Skeletal muscle satellite cell (primary cell): ENCODE measurements at regions not wholly inside any gene's neighbourhood (a gene's known extent, or its start where the extent isn't known, plus 50 kb on each side); places are given as distances from the start of the nearest gene placed in this dataset.
A peak's percentile ranks its signal among the peaks of the same experiment; 100 is the strongest.

ENCODE experiments used
- H3K27me3 ChIP-seq: 2 replicates; pipeline ENCODE4 v1.7.0; 2013; ENCODE audit warnings: low read length; ENCODE audit not compliant: control insufficient read depth, insufficient read depth
- H3K36me3 ChIP-seq: 2 replicates; pipeline ENCODE4 v1.7.0; 2013; ENCODE audit warnings: mild to moderate bottlenecking, control low read depth, low read length; ENCODE audit not compliant: insufficient read depth
- H3K4me1 ChIP-seq: 2 replicates; pipeline ENCODE4 v1.7.0; 2013; ENCODE audit warnings: low read length; ENCODE audit not compliant: control insufficient read depth, insufficient read depth
- H3K4me2 ChIP-seq: 2 replicates; pipeline ENCODE4 v1.7.0; 2013; ENCODE audit warnings: mild to moderate bottlenecking, low read length
- H3K4me3 ChIP-seq: 2 replicates; pipeline ENCODE4 v1.7.0; 2013; ENCODE audit warnings: low read length
- H3K9ac ChIP-seq: 2 replicates; pipeline ENCODE4 v1.7.0; 2013; ENCODE audit warnings: mild to moderate bottlenecking, low read depth, low read length, moderate library complexity
- H3K9me3 ChIP-seq: replicated peaks from 2 replicates; pipeline ENCODE4 v1.7.0; 2013; ENCODE audit warnings: mild to moderate bottlenecking, control low read depth, low read length

- Histone ChIP-seq H3K4me1 (no peaks in the 10 kb centered on the region), H3K4me2 (no peak overlapping the region), H3K27me3 (no peaks in the 10 kb centered on the region), H3K36me3 (no peaks in the 10 kb centered on the region), H3K9ac (no peak overlapping the region), H3K4me3 (no peak overlapping the region), H3K9me3 (no peaks in the 10 kb centered on the region)
These were observed 541.7 kb upstream of the SORCS1 start for GRCh38 chr10:107706096-107706725.

DNA sequence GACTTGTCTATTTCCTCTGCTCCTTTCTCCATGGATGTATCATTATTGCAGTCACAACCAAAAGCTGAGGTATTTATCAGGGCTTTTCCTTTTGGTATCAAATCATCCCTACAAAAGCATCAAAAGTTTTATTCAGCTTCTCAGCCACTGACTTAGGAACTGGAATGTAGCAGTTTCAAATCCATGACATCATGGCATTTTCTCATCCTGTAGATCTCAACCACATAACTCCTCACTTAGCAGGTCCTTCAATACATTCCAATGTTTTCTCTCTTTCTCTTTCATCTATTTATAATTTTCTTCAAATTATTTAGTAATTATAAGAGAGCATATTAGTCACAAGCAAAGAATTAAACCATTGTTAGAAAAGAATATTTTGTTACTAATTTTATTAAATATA, 537.4 kb upstream of the SORCS1 start:
- Histone ChIP-seq H3K9me3 (no peaks in the 10 kb centered on the region), H3K4me2 (no peak overlapping the region), H3K4me3 (no peak overlapping the region), H3K36me3 (no peaks in the 10 kb centered on the region), H3K9ac (no peak overlapping the region), H3K4me1 (no peaks in the 10 kb centered on the region), H3K27me3 (no peaks in the 10 kb centered on the region)

DNA sequence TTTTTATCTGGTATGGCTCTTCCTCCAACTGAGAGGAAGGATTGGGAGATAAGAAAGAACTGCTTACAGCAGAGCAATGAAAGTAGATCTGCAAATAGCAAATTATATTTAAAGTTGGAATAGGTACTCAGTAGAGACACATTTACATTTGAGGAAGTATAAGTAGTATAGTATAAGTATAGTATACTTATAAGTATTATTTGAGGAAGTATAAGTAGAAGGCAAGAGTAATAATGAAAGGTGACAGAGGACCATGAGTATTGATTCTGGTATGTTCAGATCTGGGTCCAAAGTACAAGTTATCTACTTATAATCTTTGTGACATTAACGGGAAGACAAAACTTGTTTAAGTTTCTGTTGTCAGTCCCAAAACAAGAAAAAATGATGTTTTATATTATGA, 527.6 kb upstream of the SORCS1 start:
- Histone ChIP-seq H3K9me3 (no peaks in the 10 kb centered on the region), H3K36me3 (no peaks in the 10 kb centered on the region), H3K4me2 (no peak overlapping the region), H3K9ac (no peak overlapping the region), H3K4me1 (no peaks in the 10 kb centered on the region), H3K27me3 (no peaks in the 10 kb centered on the region), H3K4me3 (no peak overlapping the region)

GRCh38 chr10:107689323-107689722, 524.8 kb upstream of the SORCS1 start:
- H3K36me3 ChIP-seq, result no peaks in the 10 kb centered on the region
- no peak overlapping the region for H3K4me2 ChIP-seq
- H3K4me1 ChIP-seq, result no peaks in the 10 kb centered on the region
- H3K4me3 ChIP-seq, result no peak overlapping the region
- no peaks in the 10 kb centered on the region for H3K9me3 ChIP-seq
- no peak overlapping the region for H3K9ac ChIP-seq
- no peaks in the 10 kb centered on the region for H3K27me3 ChIP-seq

- no peaks in the 10 kb centered on the region for H3K27me3 ChIP-seq
- no peak overlapping the region for H3K4me3 ChIP-seq
- H3K36me3 ChIP-seq, result no peaks in the 10 kb centered on the region
- H3K9me3 ChIP-seq, result no peaks in the 10 kb centered on the region
- H3K4me2 ChIP-seq, result no peak overlapping the region
- no peak overlapping the region for H3K9ac ChIP-seq
- H3K4me1 ChIP-seq, result no peaks in the 10 kb centered on the region
These were observed 523.2 kb upstream of the SORCS1 start for GRCh38 chr10:107687701-107688100.

DNA sequence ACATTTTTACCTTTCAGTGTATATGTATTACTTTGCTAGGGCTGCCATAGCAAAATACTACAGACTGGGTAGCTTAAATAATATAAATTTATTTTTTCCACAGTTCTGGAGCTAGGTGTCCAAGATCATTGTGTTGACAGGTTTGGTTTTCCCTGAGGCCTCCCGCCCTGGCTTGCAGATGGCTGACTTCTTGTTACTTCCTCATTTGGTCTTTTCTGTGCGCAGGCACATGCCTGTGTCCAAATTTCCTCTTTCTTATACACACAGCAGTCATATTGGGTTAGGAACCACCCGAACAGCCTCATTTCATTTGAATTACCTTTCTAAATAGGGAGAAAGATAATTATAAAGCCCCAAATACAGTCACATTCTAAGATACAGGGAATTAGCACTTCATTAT, 521.6 kb upstream of the SORCS1 start:
- H3K27me3 ChIP-seq, result no peaks in the 10 kb centered on the region
- no peak overlapping the region for H3K9ac ChIP-seq
- no peak overlapping the region for H3K4me2 ChIP-seq
- no peaks in the 10 kb centered on the region for H3K9me3 ChIP-seq
- no peak overlapping the region for H3K4me3 ChIP-seq
- H3K36me3 ChIP-seq, result no peaks in the 10 kb centered on the region
- no peaks in the 10 kb centered on the region for H3K4me1 ChIP-seq

DNA sequence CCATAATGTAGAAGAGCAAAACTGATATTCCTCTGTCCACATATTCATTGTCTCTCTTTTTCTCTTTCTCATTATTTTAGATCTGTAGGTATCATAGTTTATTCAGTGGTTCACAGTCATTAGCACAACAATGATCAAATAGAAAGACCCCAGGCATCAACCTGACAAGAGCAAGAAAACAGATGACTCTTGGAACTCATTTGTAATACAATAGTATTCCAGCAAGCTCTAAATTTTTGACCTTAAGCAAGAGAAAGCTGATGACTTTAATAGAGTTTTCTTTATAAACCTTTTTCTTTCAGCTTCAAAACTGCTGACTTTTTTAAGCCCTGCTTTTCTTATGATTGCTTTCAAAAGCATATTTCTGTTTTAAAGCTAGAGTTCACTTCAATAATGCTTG, 507.5 kb upstream of the SORCS1 start:
- Histone ChIP-seq H3K4me2 (no peak overlapping the region), H3K36me3 (no peaks in the 10 kb centered on the region)

GRCh38 chr10:107666214-107666613, 501.7 kb upstream of the SORCS1 start:
- no peak overlapping the region for H3K4me2 ChIP-seq
- H3K9ac ChIP-seq, result no peak overlapping the region
- H3K9me3 ChIP-seq, result no peaks in the 10 kb centered on the region
- no peaks in the 10 kb centered on the region for H3K36me3 ChIP-seq
- no peaks in the 10 kb centered on the region for H3K4me1 ChIP-seq
- H3K27me3 ChIP-seq, result no peaks in the 10 kb centered on the region
- H3K4me3 ChIP-seq, result no peak overlapping the region

More for the DNA sequence above, 507.5 kb upstream of the SORCS1 start:
- Histone ChIP-seq H3K4me3 (no peak overlapping the region), H3K9ac (no peak overlapping the region), H3K27me3 (no peaks in the 10 kb centered on the region), H3K9me3 (no peaks in the 10 kb centered on the region), H3K4me1 (no peaks in the 10 kb centered on the region)

DNA sequence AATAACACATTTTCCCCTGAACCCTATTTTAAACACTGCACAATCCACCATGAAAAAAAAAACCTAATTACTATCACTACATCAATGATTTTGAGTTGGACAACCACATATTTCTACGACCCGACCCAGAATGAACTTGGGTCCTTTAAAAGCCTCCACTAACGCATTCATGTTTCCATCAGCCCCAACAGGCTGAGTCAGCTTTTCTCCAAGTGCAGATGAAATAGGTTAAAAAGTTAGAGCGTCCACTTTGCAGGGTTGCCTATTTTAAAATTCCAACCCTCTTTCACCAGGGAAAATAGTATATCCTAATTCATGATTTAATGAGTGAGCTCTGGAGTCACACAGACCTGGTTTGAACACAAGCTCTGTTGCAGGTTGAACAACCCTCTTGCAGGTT, 501.0 kb upstream of the SORCS1 start:
- no peaks in the 10 kb centered on the region for H3K4me1 ChIP-seq
- no peak overlapping the region for H3K9ac ChIP-seq
- H3K4me3 ChIP-seq, result no peak overlapping the region
- no peaks in the 10 kb centered on the region for H3K9me3 ChIP-seq
- H3K36me3 ChIP-seq, result no peaks in the 10 kb centered on the region
- H3K4me2 ChIP-seq, result no peak overlapping the region
- no peaks in the 10 kb centered on the region for H3K27me3 ChIP-seq

DNA sequence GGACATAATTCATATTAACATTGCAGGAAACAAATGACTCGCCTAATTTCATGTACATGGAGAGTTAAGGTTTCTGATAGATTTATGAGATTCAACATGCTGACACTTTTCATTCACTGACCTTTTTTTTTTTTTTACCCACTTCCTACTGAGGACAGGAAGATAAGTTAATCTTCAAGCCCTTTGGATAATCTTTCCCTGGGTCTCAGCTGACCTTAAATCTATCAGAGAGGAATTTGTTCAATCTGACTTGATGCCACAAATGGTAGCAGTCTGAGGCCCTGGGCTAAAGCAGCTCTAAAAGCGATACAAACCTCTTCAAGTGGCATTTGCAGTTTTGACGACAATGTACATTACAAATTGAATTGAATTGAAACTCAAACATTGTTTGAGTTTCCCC, 493.3 kb upstream of the SORCS1 start:
- H3K4me1 ChIP-seq, result peaks cover 4% of the 10 kb centered on the region
- no peaks in the 10 kb centered on the region for H3K36me3 ChIP-seq
- no peaks in the 10 kb centered on the region for H3K27me3 ChIP-seq
- no peaks in the 10 kb centered on the region for H3K9me3 ChIP-seq
- H3K4me3 ChIP-seq, result no peak overlapping the region
- no peak overlapping the region for H3K9ac ChIP-seq
- no peak overlapping the region for H3K4me2 ChIP-seq

- no peak overlapping the region for H3K4me2 ChIP-seq
- H3K36me3 ChIP-seq, result no peaks in the 10 kb centered on the region
- no peaks in the 10 kb centered on the region for H3K27me3 ChIP-seq
- H3K9me3 ChIP-seq, result no peaks in the 10 kb centered on the region
- H3K9ac ChIP-seq, result no peak overlapping the region
- H3K4me3 ChIP-seq, result no peak overlapping the region
- H3K4me1 ChIP-seq, result peaks cover 4% of the 10 kb centered on the region
These were observed 492.4 kb upstream of the SORCS1 start for GRCh38 chr10:107656932-107657331.

DNA sequence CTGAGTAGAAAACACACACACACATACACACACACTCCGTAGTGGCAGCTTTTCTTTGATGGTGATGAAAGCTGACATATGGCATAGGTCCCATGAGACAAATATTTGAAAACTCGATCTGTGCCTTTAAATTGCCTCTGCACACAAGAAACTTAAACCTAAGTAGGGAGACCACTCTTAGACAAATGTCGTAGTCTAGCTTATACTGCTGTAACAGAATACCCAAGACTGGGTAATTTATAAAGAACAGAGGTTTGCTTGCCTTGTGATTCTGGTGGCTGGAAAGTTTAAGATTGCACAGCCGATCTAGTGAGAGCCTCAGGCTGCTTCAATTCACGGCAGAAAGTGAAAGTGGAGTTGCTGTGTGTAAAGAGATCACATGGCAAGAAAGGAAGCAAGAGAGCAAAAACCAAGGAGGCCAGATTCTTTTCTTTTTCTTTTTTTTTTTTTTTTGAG, 489.4 kb upstream of the SORCS1 start:
- H3K4me1 ChIP-seq, result peaks cover 4% of the 10 kb centered on the region
- H3K4me3 ChIP-seq, result peak overlapping the region; percentile 66
- no peaks in the 10 kb centered on the region for H3K36me3 ChIP-seq
- H3K27me3 ChIP-seq, result no peaks in the 10 kb centered on the region
- peak overlapping the region; percentile 63 for H3K9ac ChIP-seq
- H3K4me2 ChIP-seq, result peak overlapping the region; percentile 83
- no peaks in the 10 kb centered on the region for H3K9me3 ChIP-seq
